Osteocyte (in vitro differentiated cells): ENCODE measurements at regions not wholly inside any gene's neighbourhood (a gene's known extent, or its start where the extent isn't known, plus 50 kb on each side); places are given as distances from the start of the nearest gene placed in this dataset.

Source experiments
- DNase-seq: peaks from one replicate; pipeline ENCODE4 v3.0.0; 2021; ENCODE audit warnings: mixed read lengths; ENCODE audit not compliant: unreplicated experiment; ENCODE audit errors: extremely low spot score
- H3K27ac Mint-ChIP-seq: one replicate; pipeline ENCODE4 v1.8.0; 2021; ENCODE audit warnings: mild to moderate bottlenecking, mixed read lengths; ENCODE audit not compliant: unreplicated experiment
- H3K27me3 Mint-ChIP-seq: one replicate; pipeline ENCODE4 v1.8.0; 2021; ENCODE audit warnings: mixed read lengths; ENCODE audit not compliant: unreplicated experiment
- H3K36me3 Mint-ChIP-seq: one replicate; pipeline ENCODE4 v1.8.0; 2021; ENCODE audit warnings: mixed read lengths; ENCODE audit not compliant: unreplicated experiment
- H3K4me1 Mint-ChIP-seq: one replicate; pipeline ENCODE4 v1.8.0; 2021; ENCODE audit warnings: mixed read lengths; ENCODE audit not compliant: unreplicated experiment
- H3K4me3 Mint-ChIP-seq: one replicate; pipeline ENCODE4 v1.8.0; 2021; ENCODE audit warnings: mild to moderate bottlenecking, moderate library complexity, mixed read lengths; ENCODE audit not compliant: unreplicated experiment
- H3K9me3 Mint-ChIP-seq: one replicate; pipeline ENCODE4 v1.8.0; 2021; ENCODE audit warnings: mixed read lengths; ENCODE audit not compliant: unreplicated experiment
- TF ChIP-seq, protein P1 (sequence below): fragments of 200-600 bp; sonication (generic); IDR thresholded peaks from 2 replicates; pipeline ENCODE4 v1.5.0; 2021; ENCODE audit warnings: antibody characterized with exemption, mild to moderate bottlenecking, moderate library complexity

DNA sequence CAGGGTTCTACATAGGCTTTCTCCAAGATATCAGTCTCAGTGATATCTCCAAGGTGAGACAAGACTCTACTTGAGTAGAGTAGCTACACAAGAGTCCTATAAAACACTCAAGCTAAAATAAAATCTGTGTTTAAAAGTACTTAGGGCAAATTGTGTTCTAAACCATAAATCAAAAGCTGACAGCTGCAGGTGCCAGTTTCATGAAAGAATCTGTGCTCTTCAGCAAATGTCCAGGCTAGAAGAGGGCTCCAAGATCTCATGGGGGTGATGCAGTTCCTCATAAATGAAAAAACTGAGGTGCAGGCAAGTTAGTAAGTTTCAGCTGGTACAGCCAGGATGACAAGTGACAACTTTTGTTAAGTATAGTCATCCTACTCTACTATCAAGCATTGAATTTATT, 142.8 kb upstream of the TNPO1 start:
- peaks cover 4% of the 10 kb centered on the region for H3K27me3 Mint-ChIP-seq
- H3K36me3 Mint-ChIP-seq: no peaks in the 10 kb centered on the region
- TF ChIP-seq, protein P1, sequence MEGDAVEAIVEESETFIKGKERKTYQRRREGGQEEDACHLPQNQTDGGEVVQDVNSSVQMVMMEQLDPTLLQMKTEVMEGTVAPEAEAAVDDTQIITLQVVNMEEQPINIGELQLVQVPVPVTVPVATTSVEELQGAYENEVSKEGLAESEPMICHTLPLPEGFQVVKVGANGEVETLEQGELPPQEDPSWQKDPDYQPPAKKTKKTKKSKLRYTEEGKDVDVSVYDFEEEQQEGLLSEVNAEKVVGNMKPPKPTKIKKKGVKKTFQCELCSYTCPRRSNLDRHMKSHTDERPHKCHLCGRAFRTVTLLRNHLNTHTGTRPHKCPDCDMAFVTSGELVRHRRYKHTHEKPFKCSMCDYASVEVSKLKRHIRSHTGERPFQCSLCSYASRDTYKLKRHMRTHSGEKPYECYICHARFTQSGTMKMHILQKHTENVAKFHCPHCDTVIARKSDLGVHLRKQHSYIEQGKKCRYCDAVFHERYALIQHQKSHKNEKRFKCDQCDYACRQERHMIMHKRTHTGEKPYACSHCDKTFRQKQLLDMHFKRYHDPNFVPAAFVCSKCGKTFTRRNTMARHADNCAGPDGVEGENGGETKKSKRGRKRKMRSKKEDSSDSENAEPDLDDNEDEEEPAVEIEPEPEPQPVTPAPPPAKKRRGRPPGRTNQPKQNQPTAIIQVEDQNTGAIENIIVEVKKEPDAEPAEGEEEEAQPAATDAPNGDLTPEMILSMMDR: no peak
- H3K9me3 Mint-ChIP-seq: peaks cover 28% of the 10 kb centered on the region
- no peak overlapping the region for H3K27ac Mint-ChIP-seq
- DNase-seq: no peak
- H3K4me1 Mint-ChIP-seq: no peaks in the 10 kb centered on the region
- no peak overlapping the region for H3K4me3 Mint-ChIP-seq

- Mint-ChIP-seq H3K36me3 (no peaks in the 10 kb centered on the region), H3K4me1 (no peaks in the 10 kb centered on the region), H3K9me3 (peaks cover 26% of the 10 kb centered on the region), H3K27me3 (peaks cover 4% of the 10 kb centered on the region), H3K27ac (no peak overlapping the region), H3K4me3 (no peak overlapping the region)
- no peak for DNase-seq
- TF ChIP-seq, protein P1: no peak
Measured at GRCh38 chr5:72673180-72673579, 143.3 kb upstream of the TNPO1 start.

GRCh38 chr5:72667708-72668107, 148.8 kb upstream of the TNPO1 start:
- Mint-ChIP-seq H3K36me3 (no peaks in the 10 kb centered on the region), H3K9me3 (no peaks in the 10 kb centered on the region), H3K27me3 (peaks cover 4% of the 10 kb centered on the region), H3K4me3 (no peak overlapping the region), H3K4me1 (no peaks in the 10 kb centered on the region), H3K27ac (no peak overlapping the region)
- TF ChIP-seq, protein P1: no peak
- no peak for DNase-seq

GRCh38 chr5:72662936-72663335, 153.5 kb upstream of the TNPO1 start:
- no peak for DNase-seq
- H3K4me1 Mint-ChIP-seq: no peaks in the 10 kb centered on the region

GRCh38 chr5:72662305-72662704, 154.2 kb upstream of the TNPO1 start:
- no peaks in the 10 kb centered on the region for H3K4me1 Mint-ChIP-seq

More at GRCh38 chr5:72662936-72663335, 153.5 kb upstream of the TNPO1 start:
- Mint-ChIP-seq H3K4me3 (no peak overlapping the region), H3K27me3 (no peaks in the 10 kb centered on the region), H3K27ac (no peak overlapping the region), H3K36me3 (no peaks in the 10 kb centered on the region), H3K9me3 (no peaks in the 10 kb centered on the region)
- TF ChIP-seq, protein P1: no peak

More at GRCh38 chr5:72662305-72662704, 154.2 kb upstream of the TNPO1 start:
- H3K4me3 Mint-ChIP-seq: no peak overlapping the region
- no peaks in the 10 kb centered on the region for H3K9me3 Mint-ChIP-seq
- no peaks in the 10 kb centered on the region for H3K27me3 Mint-ChIP-seq
- TF ChIP-seq, protein P1: no peak
- H3K27ac Mint-ChIP-seq: no peak overlapping the region
- DNase-seq: no peak
- H3K36me3 Mint-ChIP-seq: no peaks in the 10 kb centered on the region
